GM12892 (cell line): ENCODE measurements at regions not wholly inside any gene's neighbourhood (a gene's known extent, or its start where the extent isn't known, plus 50 kb on each side); places are given as distances from the start of the nearest gene placed in this dataset.

Experiments
- POLR2A ChIP-seq: IDR thresholded peaks from 2 replicates; pipeline ENCODE4 v1.6.1; 2011; ENCODE audit warnings: low read depth, low read length, control low read depth
- POLR2AphosphoS5 ChIP-seq: IDR thresholded peaks from 2 replicates; pipeline ENCODE4 v1.6.1; 2011; ENCODE audit warnings: low read depth, low read length, control low read depth
- TAF1 ChIP-seq: IDR thresholded peaks from 2 replicates; pipeline ENCODE4 v1.6.1; 2011; ENCODE audit warnings: low read depth, mild to moderate bottlenecking, control low read depth, low read length, borderline replicate concordance

DNA sequence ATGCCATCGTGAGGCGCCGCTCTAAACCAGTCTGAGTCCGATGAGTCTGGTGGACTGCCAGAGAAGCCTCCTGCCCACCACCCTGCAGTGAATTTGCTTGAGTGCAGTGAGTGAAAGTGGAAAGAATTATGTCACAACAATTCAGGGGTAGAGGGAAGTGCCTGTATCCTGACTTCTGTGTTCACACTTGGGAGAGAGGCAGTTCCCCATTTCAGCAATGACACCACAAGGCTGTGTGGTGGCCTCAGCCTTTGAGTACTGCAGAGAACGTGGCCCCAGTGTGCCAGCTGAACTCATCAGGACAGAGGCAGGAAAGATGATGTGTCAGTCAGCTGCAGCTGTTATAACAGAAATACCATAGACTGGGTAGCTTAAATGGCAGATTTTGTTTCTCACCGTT is 155.6 kb downstream of the COG6 start:
- TF ChIP-seq POLR2A (no peak), TAF1 (no peak), POLR2AphosphoS5 (no peak)
